Peyer's patch (tissue), 4 donors: ENCODE measurements at regions not wholly inside any gene's neighbourhood (a gene's known extent, or its start where the extent isn't known, plus 50 kb on each side); places are given as distances from the start of the nearest gene placed in this dataset.

Experiments used
- CTCF ChIP-seq, 6 experiments: fragments of 450-650 bp in 4 of 6; fragments of 200-600 bp in 2 of 6; sonication (generic) in 1 of 6; IDR thresholded peaks; one replicate each; pipeline ENCODE4 v1.5.1; 2017 to 2019; ENCODE audit warnings: antibody characterized with exemption in 6 of 6, mild to moderate bottlenecking in 3 of 6, moderate library complexity in 1 of 6
- POLR2A ChIP-seq, 2 donors: fragments of 450-650 bp; IDR thresholded peaks; one replicate each; pipeline ENCODE4 v1.5.1; 2017; ENCODE audit warnings: antibody characterized with exemption in 2 of 2, mild to moderate bottlenecking in 2 of 2, moderate library complexity in 2 of 2

- TF ChIP-seq CTCF (IDR thresholded peaks at IDR 0.05): no peak
- no peak for TF ChIP-seq POLR2A (IDR thresholded peaks at IDR 0.05)
Measured at GRCh38 chr6:14450133-14450504, 332.5 kb downstream of the CD83 start.
